Gastrocnemius medialis (tissue), 4 donors: ENCODE measurements at regions not wholly inside any gene's neighbourhood (a gene's known extent, or its start where the extent isn't known, plus 50 kb on each side); places are given as distances from the start of the nearest gene placed in this dataset.

Source experiments
- ATAC-seq, 2 donors: fragments of 150-250 bp; one replicate each; pipeline ENCODE4 v1.9.1; 2016
- DNase-seq, 2 donors: peaks; one replicate each; pipeline ENCODE4 v3.0.0-alpha.2; 2019
- H3K27ac ChIP-seq, 4 donors: fragments of 200-600 bp; sonication (generic); 1 replicate in 1 of 4; 2 replicates in 3 of 4; pipeline ENCODE4 v1.5.1; 2016 to 2018; ENCODE audit warnings: mild to moderate bottlenecking in 2 of 4, moderate library complexity in 1 of 4
- H3K27me3 ChIP-seq, 3 donors: fragments of 200-600 bp; sonication (generic) in 2 of 3; 1 replicate in 1 of 3; 2 replicates in 2 of 3; pipeline versions ENCODE4 v1.5.1 to v1.6.0; 2016 to 2019; ENCODE audit warnings: mild to moderate bottlenecking in 1 of 3, moderate library complexity in 1 of 3
- H3K36me3 ChIP-seq, 2 donors: fragments of 200-600 bp; sonication (generic) in 1 of 2; one replicate each; pipeline ENCODE4 v1.5.1; 2017 to 2018
- H3K4me1 ChIP-seq, 2 donors: fragments of 200-600 bp; sonication (generic) in 1 of 2; one replicate each; pipeline ENCODE4 v1.5.1; 2016 to 2017; ENCODE audit warnings: mild to moderate bottlenecking in 2 of 2
- H3K4me3 ChIP-seq, 4 donors: fragments of 200-600 bp; sonication (generic) in 3 of 4; 1 replicate in 1 of 4; 2 replicates in 3 of 4; pipeline ENCODE4 v1.5.1; 2016 to 2019; ENCODE audit warnings: mild to moderate bottlenecking in 2 of 4
- H3K9me3 ChIP-seq, 3 donors: fragments of 200-600 bp; sonication (generic) in 2 of 3; 1 replicate in 1 of 3; 2 replicates in 2 of 3; pipeline ENCODE4 v1.5.1; 2016 to 2019
- POLR2A ChIP-seq, 2 donors: fragments of 450-650 bp; IDR thresholded peaks; one replicate each; pipeline ENCODE4 v1.6.1; 2017; ENCODE audit warnings: antibody characterized with exemption in 2 of 2, mild to moderate bottlenecking in 2 of 2, moderate library complexity in 2 of 2
- in situ Hi-C, 4 donors: fragments of 200-750 bp; cut with MboI; loops; one replicate each; pipeline versions ENCODE4 v1.15.0 to v1.8.0; 2017; ENCODE audit warnings: low sequenced_read_pairs in 4 of 4
- intact Hi-C: fragments of 100-400 bp; cut with DNase I; formaldehyde crosslinking; loops from one replicate; pipeline ENCODE4 v1.15.1; 2023; ENCODE audit warnings: low total_unique reads
- TF ChIP-seq, protein P1 (sequence below), 5 experiments: fragments of 450-650 bp in 3 of 5; fragments of 200-600 bp in 2 of 5; sonication (generic) in 2 of 5; IDR thresholded peaks in 4 of 5; conservative IDR thresholded peaks in 1 of 5; 1 replicate in 4 of 5; 2 replicates in 1 of 5; pipeline ENCODE4 v1.5.1; 2016 to 2019; ENCODE audit warnings: antibody characterized with exemption in 5 of 5, mild to moderate bottlenecking in 3 of 5, moderate library complexity in 3 of 5

DNA sequence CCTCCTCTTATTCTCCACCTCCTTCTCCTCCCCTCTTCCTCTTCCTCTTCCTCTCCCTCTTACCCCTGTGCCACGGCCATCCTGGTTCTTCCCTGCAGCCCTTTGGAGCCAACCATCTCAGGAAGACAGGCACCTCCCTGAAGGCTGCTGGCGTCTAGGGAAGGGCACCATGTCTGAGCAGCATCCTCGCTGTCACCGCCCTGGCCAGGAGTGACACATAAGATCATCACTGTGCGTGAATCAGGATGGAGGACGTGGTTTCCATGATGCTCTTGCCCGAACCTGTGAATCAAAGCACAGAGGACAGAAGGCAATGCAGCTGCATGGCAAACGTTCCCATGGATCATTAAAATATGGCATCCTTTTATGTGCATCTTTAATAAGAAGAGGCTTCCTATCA is 236.0 kb downstream of the SH3BP4 start:
- H3K4me3 ChIP-seq, result no peak overlapping the region
- H3K4me1 ChIP-seq, result no peaks in the 10 kb centered on the region
- intact Hi-C loops (no loop called here), in situ Hi-C loops (no loop called here)
- ATAC-seq (no peak), DNase-seq (no peak)
- TF ChIP-seq POLR2A (IDR thresholded peaks at IDR 0.05), result no peak
- TF ChIP-seq, protein P1, sequence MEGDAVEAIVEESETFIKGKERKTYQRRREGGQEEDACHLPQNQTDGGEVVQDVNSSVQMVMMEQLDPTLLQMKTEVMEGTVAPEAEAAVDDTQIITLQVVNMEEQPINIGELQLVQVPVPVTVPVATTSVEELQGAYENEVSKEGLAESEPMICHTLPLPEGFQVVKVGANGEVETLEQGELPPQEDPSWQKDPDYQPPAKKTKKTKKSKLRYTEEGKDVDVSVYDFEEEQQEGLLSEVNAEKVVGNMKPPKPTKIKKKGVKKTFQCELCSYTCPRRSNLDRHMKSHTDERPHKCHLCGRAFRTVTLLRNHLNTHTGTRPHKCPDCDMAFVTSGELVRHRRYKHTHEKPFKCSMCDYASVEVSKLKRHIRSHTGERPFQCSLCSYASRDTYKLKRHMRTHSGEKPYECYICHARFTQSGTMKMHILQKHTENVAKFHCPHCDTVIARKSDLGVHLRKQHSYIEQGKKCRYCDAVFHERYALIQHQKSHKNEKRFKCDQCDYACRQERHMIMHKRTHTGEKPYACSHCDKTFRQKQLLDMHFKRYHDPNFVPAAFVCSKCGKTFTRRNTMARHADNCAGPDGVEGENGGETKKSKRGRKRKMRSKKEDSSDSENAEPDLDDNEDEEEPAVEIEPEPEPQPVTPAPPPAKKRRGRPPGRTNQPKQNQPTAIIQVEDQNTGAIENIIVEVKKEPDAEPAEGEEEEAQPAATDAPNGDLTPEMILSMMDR (IDR thresholded peaks at IDR 0.05 in 4 of 5, conservative IDR thresholded peaks at IDR 0.05 in 1 of 5), result no peak
- H3K27ac ChIP-seq, result no peak overlapping the region
- no peaks in the 10 kb centered on the region for H3K36me3 ChIP-seq
- H3K27me3 ChIP-seq, result no peaks in the 10 kb centered on the region
- no peaks in the 10 kb centered on the region for H3K9me3 ChIP-seq

DNA sequence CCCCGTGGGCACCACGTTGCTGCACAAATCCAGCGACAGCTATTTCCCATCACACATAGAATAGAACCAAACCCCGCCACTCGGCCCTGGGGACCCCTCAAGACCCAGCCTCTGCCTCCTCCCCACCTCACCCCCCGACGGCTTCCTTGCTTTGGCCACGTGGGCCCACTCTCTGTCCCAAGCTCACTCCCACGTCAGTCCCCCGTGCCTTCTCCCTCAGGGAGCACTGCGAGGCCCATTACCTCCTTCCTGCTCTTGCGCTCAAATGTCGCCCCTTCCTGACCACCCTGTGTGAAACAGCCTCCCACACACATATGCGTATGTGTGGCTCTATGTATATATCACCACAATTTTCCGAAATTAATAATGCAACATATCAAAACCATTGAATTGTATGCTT is 239.7 kb downstream of the SH3BP4 start:
- no peak for ATAC-seq
- no peaks in the 10 kb centered on the region for H3K4me1 ChIP-seq
- no peak overlapping the region for H3K4me3 ChIP-seq
- in situ Hi-C loops (no loop called here), intact Hi-C loops (no loop called here)
- H3K9me3 ChIP-seq, result no peaks in the 10 kb centered on the region
- no peak overlapping the region for H3K27ac ChIP-seq
- H3K27me3 ChIP-seq, result no peaks in the 10 kb centered on the region
- H3K36me3 ChIP-seq, result no peaks in the 10 kb centered on the region
- no peak for DNase-seq
- no peak for TF ChIP-seq POLR2A (IDR thresholded peaks at IDR 0.05)
- TF ChIP-seq, protein P1 (IDR thresholded peaks at IDR 0.05 in 4 of 5, conservative IDR thresholded peaks at IDR 0.05 in 1 of 5), result no peak

DNA sequence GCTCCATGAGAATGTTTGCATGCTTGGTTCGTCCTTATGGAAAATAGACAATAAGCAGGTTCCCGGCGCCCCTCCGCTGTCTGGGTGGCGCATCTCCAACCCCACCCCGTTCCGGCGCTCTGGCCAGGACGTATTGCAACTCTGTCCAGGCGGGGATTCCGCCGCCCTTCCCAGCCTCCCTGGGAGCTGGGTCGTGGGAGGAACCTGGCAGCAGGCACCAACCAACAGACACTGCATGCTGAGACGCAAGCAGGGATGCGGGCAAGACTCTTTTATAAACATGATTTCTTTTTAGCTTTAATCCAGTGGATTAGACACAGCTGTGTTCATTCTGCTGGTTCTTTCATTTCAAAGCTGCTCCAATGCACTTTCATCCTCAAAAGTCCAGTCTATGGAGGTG is 240.2 kb downstream of the SH3BP4 start:
- in situ Hi-C loops, result no loop called here
- ATAC-seq, result no peak

DNA sequence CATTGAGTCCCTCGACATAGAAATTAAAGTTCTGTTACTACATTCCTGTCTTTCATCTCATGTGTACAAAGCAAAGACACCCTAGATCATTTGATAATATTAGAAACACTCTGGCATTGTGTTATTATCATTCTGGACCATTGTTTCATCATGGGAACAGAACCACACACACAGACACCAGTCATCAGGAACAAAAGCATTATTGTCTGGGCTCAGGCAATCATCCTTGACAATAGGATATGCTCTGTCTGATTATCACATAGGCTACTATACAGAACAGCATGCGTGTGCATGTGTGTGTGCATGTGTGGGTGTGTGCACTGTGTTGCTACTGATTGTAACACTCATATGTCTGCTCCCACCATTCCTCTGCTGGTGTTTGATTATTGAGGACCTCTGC is 242.5 kb downstream of the SH3BP4 start:
- Histone ChIP-seq H3K27ac (no peak overlapping the region), H3K36me3 (no peaks in the 10 kb centered on the region), H3K4me3 (no peak overlapping the region), H3K9me3 (no peaks in the 10 kb centered on the region), H3K27me3 (no peaks in the 10 kb centered on the region), H3K4me1 (no peaks in the 10 kb centered on the region)
- DNase-seq, result no peak
- no peak for ATAC-seq
- TF ChIP-seq, protein P1 (IDR thresholded peaks at IDR 0.05 in 4 of 5, conservative IDR thresholded peaks at IDR 0.05 in 1 of 5), result no peak
- in situ Hi-C loops (no loop called here), intact Hi-C loops (no loop called here)

More for the DNA sequence above, 240.2 kb downstream of the SH3BP4 start:
- TF ChIP-seq, protein P1 (IDR thresholded peaks at IDR 0.05 in 4 of 5, conservative IDR thresholded peaks at IDR 0.05 in 1 of 5), result no peak
- intact Hi-C loops, result no loop called here
- no peak overlapping the region for H3K4me3 ChIP-seq
- no peaks in the 10 kb centered on the region for H3K9me3 ChIP-seq
- H3K4me1 ChIP-seq, result no peaks in the 10 kb centered on the region
- DNase-seq, result no peak
- H3K27ac ChIP-seq, result no peak overlapping the region
- H3K27me3 ChIP-seq, result no peaks in the 10 kb centered on the region
- no peaks in the 10 kb centered on the region for H3K36me3 ChIP-seq

DNA sequence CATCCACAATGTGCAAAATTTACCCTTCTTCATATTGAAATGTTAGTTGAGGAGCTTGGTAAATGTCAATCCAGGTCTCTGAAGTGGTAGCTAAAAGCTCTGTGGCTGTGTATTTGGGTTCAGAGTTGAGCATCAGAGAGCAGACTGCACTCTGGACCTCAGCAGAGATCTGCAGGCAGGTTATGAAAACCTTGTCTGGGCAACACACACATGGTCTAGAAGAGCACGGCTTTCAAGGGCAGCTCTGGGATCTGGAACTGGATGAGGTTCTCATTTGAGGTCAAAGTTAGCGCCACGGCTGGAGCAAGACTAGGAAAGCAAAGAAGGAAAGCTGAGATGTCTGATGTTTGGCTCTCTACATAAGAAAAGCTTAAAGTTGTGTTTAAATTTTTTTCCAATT is 243.0 kb downstream of the SH3BP4 start:
- DNase-seq (no peak), ATAC-seq (no peak)
- TF ChIP-seq POLR2A (IDR thresholded peaks at IDR 0.05), result no peak
- TF ChIP-seq, protein P1 (IDR thresholded peaks at IDR 0.05 in 4 of 5, conservative IDR thresholded peaks at IDR 0.05 in 1 of 5), result no peak
- no peaks in the 10 kb centered on the region for H3K9me3 ChIP-seq
- H3K4me1 ChIP-seq, result no peaks in the 10 kb centered on the region
- no peak overlapping the region for H3K4me3 ChIP-seq
- H3K27me3 ChIP-seq, result no peaks in the 10 kb centered on the region
- H3K27ac ChIP-seq, result no peak overlapping the region
- no peaks in the 10 kb centered on the region for H3K36me3 ChIP-seq
- intact Hi-C loops, result no loop called here
- in situ Hi-C loops, result no loop called here
